HTR-8/SVneo (cell line): ENCODE measurements at regions not wholly inside any gene's neighbourhood (a gene's known extent, or its start where the extent isn't known, plus 50 kb on each side); places are given as distances from the start of the nearest gene placed in this dataset.
A peak's percentile ranks its signal among the peaks of the same experiment; 100 is the strongest.
"Not testable (repeated sequence)": the region's sequence is repeated elsewhere in the genome, so short reads cannot be mapped to it uniquely, and the experiment has no call there.

Source experiments
- DNase-seq: peaks from one replicate; pipeline ENCODE4 v3.0.0; 2011; ENCODE audit warnings: low spot score, mixed read lengths; ENCODE audit not compliant: insufficient read length
- FAIRE-seq: peaks from 2 replicates; lab custom pipeline; 2011; peaks lifted over from hg19 to GRCh38; lab: Jason Lieb, UNC

DNA sequence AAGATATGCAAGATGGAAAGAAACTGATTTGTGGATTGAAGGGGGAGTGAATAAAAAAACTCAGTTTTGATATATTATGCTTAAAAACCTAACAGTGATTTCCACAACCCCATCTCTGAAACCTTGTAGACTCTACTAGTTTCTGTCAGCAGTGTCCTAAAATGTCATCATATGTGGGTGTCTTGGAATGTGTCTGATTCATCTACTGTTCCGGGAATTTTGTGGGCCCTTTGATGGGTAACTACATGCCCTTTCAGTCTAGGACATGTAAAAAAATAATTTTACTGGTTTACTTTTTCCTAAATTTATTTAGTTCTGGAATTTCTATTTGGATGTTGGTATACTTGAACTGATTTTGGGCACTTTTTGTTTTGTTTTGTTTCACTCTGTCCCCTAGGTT is 118.9 kb upstream of the NMUR2 start:
- FAIRE-seq (no peak), DNase-seq (no peak)

DNA sequence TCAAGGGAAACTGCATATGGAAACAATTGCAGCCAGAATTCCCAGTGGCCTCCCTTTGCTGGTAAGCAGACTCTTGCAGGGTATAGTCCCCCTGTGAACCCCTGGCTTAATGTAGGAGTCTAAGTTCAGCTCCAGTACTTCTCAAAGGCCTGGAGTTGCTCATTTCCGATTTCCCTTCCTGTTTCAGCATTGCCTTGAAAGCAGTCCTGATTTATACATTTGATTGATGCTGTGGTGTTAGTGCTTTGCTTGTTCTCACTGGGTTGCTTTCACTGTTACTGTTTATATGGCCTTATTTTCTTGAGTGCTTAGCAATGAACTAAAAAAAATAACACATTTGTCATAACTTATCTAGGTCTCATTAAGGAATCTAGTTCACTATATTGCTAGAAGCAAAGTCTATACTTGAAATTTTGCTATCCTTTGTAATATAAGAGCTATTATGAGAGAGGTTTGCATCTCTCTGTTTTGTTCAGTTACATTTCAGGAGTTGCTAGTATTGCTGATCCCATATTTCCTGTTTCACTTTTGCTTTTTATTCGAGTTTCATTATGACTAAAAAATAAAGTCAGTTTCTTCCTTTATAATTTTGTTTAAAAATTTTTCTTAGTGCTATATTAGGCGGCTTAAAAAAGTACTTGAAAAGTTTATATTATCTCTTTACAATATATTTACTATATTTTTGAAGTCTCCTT is 122.4 kb upstream of the NMUR2 start:
- no peak for FAIRE-seq
- no peak for DNase-seq

GRCh38 chr5:152529440-152529839 is 124.4 kb upstream of the NMUR2 start:
- no peak for DNase-seq
- FAIRE-seq, result no peak

- peak; percentile 41 for DNase-seq
- peak; percentile 67 for FAIRE-seq
Observed at GRCh38 chr5:152532714-152533113, 127.6 kb upstream of the NMUR2 start.

DNA sequence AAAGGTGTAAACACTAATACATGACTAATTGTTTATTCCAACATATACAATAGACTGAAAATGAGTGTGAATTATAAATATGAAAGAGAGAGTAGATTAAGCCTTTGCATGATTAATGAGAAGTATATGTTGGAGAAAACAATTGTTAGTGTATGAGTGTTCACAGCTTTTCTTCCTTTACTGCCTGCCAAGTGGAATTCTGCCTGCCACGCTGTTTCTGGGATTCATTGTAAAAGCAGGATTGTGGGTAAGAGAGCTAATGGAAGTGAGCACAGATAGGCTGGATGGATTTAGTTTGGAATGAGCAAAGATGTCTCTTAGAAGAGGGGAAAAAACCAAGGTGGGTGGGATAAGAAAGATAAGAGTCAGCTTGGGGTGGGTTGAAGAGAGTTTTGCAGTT is 129.6 kb upstream of the NMUR2 start:
- FAIRE-seq, result no peak

DNA sequence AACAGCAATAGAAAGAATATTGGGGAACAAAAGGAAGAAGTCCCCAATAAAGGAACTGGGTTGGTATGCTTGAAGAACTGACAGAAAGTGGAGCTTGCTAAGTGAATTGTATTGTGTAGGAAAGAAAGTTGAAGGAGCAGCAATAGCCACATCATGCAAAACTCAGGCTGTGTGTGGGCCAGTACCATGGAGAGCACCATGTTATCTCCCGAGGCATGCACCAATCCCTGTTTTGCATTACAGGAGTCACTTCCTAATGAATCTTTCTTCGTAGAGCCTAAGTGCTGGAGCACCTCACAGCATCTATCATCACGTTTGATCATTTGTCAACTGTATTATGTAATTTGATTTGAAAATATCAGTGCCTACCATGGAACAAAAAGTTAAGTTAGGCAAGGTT is 137.7 kb upstream of the NMUR2 start:
- FAIRE-seq (no peak), DNase-seq (no peak)

More for the DNA sequence above, 129.6 kb upstream of the NMUR2 start:
- DNase-seq, result no peak

- no peak for FAIRE-seq
- DNase-seq, result no peak
Observed at GRCh38 chr5:152546493-152546892, 141.4 kb upstream of the NMUR2 start.

GRCh38 chr5:152547202-152547601 is 142.1 kb upstream of the NMUR2 start:
- FAIRE-seq, result no peak
- no peak for DNase-seq

DNA sequence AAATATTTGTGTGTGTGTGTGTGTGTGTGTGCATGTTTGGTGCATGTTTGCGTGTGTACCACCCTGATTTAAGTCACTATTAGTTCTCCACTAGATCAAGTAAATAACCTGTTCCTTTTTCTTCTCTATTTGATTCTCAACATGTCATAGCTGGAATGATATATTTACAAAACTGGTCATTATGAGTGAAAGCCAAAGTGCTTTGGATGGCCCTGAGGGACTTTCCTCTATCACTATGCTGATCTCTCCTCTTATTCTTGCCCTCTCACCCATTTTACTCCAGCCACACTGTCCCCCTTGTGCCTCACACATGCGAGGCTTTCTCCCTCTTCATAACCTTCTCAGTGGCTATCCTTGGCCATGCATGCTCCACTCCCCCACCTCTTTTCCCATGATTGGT is 144.6 kb upstream of the NMUR2 start:
- no peak for DNase-seq
- no peak for FAIRE-seq

- FAIRE-seq (no peak), DNase-seq (no peak)
Observed at GRCh38 chr5:152551061-152551460, 146.0 kb upstream of the NMUR2 start.

DNA sequence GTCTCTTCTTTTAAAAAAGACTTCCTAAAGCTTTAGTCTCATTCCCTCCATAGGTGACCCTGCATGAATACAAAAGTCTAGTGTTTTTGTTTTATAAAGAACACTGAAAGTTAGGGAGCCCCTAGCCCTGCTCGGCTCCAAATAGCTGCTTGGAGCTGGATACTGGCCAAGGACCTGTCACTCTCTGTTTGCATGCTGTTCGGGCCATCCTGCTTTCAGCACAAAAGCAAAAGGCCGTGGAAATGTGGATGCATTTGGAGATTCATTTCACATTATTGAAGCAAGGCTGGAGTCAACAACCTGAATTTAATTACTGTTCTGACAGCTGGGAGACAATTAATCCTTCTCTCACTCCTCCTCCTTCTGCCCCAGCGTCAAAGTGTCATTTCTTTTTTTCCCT is 151.7 kb upstream of the NMUR2 start:
- FAIRE-seq (no peak), DNase-seq (no peak)

- FAIRE-seq, result no peak
- DNase-seq, result peak; percentile 27
Observed at GRCh38 chr5:152560512-152561137, 155.5 kb upstream of the NMUR2 start.

DNA sequence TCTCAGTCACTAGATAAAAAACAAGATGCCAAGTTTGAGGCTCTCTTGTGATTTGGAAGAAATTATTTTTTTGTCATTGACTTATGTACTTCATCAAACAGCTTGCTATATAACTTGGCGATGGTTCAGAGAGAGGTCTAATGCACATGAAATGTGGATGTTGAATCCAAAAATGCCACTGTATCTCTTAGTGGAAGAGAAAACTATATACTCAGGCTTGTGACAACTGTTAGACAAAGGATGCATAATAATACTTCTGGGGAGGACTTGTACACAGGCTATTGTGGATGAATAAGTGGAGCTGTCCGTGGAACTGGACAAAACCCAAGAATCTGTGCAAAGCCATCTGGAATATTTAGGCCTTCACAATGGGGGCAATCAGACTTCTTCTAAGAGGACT is 162.9 kb upstream of the NMUR2 start:
- DNase-seq, result no peak
- FAIRE-seq, result no peak

- DNase-seq, result no peak
- no peak for FAIRE-seq
Observed at GRCh38 chr5:152572812-152573211, 167.7 kb upstream of the NMUR2 start.

GRCh38 chr5:152584103-152584502 is 179.0 kb upstream of the NMUR2 start:
- FAIRE-seq (no peak), DNase-seq (no peak)

DNA sequence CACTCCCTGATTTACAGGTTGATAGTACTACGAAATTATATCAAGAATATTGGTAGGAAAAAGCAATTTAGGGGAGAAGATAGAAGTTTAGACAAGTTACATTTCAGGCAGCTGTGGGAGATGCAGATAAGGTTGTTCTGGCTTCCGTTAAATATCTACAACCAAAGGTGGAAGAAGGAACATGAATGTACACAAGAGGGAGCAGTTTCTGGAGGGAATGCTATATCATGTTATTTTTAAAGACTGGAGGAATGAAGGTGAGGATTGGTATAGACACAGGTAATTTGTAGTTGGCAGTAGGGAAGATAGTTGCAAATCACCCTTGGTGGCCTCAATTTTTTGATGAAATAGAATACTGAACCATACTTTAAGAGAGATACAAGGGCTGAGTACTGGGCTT is 187.3 kb upstream of the NMUR2 start:
- FAIRE-seq, result no peak
- no peak for DNase-seq

GRCh38 chr5:152593388-152593787 is 188.3 kb upstream of the NMUR2 start:
- no peak for DNase-seq
- FAIRE-seq, result no peak

GRCh38 chr5:152595405-152595804 is 190.3 kb upstream of the NMUR2 start:
- no peak for DNase-seq
- FAIRE-seq, result no peak

DNA sequence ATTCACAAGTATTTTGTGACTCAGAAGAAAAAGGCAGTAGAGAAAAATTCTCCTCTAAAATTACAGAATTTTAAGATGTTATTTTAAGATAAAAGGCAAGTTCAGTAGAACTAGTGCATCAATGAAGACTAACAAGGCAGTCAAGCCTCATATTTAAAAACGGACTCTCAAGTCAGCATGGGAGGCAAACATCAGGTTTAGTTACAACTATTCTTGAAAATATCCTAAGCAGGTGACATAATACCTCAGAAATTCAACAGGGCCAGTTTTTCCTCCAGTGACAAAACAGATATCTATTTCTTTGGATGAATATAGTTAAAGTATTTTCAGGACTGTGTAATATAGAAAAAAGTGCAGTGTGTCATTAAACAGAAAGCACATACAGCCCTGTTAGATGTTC is 194.0 kb upstream of the NMUR2 start:
- FAIRE-seq, result no peak
- no peak for DNase-seq

- DNase-seq (no peak), FAIRE-seq (no peak)
Observed at GRCh38 chr5:152601806-152602732, 197.0 kb upstream of the NMUR2 start.

DNA sequence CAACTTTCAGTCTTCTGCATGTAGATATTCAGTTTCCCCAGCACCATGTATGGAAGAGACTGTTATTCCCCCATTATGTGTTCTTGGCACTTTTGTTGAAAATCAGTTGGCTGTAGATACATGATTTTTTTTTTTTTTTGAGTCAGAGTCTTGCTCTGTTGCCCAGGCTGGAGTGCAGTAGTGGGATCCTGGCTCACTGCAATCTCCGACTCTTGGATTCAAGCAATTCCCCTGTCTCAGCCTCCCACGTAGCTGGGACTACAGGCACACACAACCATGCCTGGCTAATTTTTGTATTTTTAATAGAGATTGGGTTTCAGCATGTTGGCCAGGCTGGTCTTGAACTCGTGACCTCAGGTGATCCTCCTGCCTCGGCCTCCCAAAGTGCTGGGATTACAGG is 201.0 kb upstream of the NMUR2 start:
- DNase-seq, FAIRE-seq: not testable (repeated sequence)
